RWPE2 (cell line): ENCODE measurements at regions not wholly inside any gene's neighbourhood (a gene's known extent, or its start where the extent isn't known, plus 50 kb on each side); places are given as distances from the start of the nearest gene placed in this dataset.

Experiments used
- ATAC-seq: fragments of 200-7000 bp; cut with Tn5 transposase; 3 replicates; pipeline ENCODE4 v1.9.1; 2021; ENCODE audit warnings: low read depth
- DNase-seq: peaks from one replicate; pipeline ENCODE4 v3.0.0-alpha.2; 2020; ENCODE audit warnings: low spot score
- H3K27ac ChIP-seq: fragments of 450-650 bp; 2 replicates; pipeline ENCODE4 v1.5.1; 2017; ENCODE audit warnings: mild to moderate bottlenecking; ENCODE audit not compliant: poor library complexity, severe bottlenecking
- H3K27me3 ChIP-seq: fragments of 250-450 bp; sonication (Bioruptor Pico); 2 replicates; pipeline ENCODE4 v1.5.1; 2021; ENCODE audit warnings: mild to moderate bottlenecking, moderate library complexity; ENCODE audit not compliant: insufficient read depth, poor library complexity, severe bottlenecking
- H3K36me3 ChIP-seq: fragments of 250-450 bp; sonication (Bioruptor Pico); 2 replicates; pipeline ENCODE4 v1.5.1; 2020; ENCODE audit warnings: low read depth, mild to moderate bottlenecking, moderate library complexity
- H3K4me1 ChIP-seq: fragments of 250-450 bp; sonication (Bioruptor Pico); 2 replicates; pipeline ENCODE4 v1.5.1; 2021; ENCODE audit warnings: mild to moderate bottlenecking, moderate library complexity; ENCODE audit not compliant: insufficient read depth, poor library complexity, severe bottlenecking
- H3K4me3 ChIP-seq: fragments of 250-450 bp; sonication (Bioruptor Pico); 2 replicates; pipeline ENCODE4 v1.5.1; 2021; ENCODE audit warnings: mild to moderate bottlenecking, moderate library complexity; ENCODE audit not compliant: severe bottlenecking
- H3K9me3 ChIP-seq: fragments of 250-450 bp; sonication (Bioruptor Pico); 2 replicates; pipeline ENCODE4 v1.5.1; 2021; ENCODE audit warnings: mild to moderate bottlenecking, moderate library complexity; ENCODE audit not compliant: severe bottlenecking
- TF ChIP-seq, protein P1 (sequence below): fragments of 450-650 bp; IDR thresholded peaks from one replicate; pipeline ENCODE4 v1.5.1; 2017; ENCODE audit warnings: mild to moderate bottlenecking, moderate library complexity; ENCODE audit not compliant: poor library complexity, severe bottlenecking

DNA sequence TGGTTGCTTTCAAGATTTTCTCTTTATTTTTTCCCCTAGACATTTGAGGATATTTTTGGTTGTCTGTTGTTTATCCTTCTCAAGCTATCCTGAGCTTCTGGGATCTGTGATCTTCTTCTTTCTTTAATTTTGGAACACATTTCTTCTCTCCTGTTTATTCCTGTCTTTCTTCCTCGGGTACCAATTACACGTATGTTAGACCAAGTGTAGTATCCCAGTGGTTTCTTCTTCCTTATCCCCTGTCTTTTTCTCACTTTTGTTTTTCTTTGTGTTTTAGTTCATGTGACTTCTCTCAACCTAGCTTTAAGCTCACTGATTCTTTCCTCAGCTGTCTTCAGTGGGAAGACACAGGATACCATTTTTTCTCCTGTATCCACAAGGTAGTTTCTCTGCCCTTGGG, 120.0 kb downstream of the GALR1 start:
- Histone ChIP-seq H3K9me3 (no peaks in the 10 kb centered on the region), H3K27me3 (peaks cover 19% of the 10 kb centered on the region), H3K4me3 (no peak overlapping the region), H3K27ac (no peak overlapping the region), H3K4me1 (no peaks in the 10 kb centered on the region), H3K36me3 (no peaks in the 10 kb centered on the region)
- DNase-seq, result no peak
- TF ChIP-seq, protein P1, sequence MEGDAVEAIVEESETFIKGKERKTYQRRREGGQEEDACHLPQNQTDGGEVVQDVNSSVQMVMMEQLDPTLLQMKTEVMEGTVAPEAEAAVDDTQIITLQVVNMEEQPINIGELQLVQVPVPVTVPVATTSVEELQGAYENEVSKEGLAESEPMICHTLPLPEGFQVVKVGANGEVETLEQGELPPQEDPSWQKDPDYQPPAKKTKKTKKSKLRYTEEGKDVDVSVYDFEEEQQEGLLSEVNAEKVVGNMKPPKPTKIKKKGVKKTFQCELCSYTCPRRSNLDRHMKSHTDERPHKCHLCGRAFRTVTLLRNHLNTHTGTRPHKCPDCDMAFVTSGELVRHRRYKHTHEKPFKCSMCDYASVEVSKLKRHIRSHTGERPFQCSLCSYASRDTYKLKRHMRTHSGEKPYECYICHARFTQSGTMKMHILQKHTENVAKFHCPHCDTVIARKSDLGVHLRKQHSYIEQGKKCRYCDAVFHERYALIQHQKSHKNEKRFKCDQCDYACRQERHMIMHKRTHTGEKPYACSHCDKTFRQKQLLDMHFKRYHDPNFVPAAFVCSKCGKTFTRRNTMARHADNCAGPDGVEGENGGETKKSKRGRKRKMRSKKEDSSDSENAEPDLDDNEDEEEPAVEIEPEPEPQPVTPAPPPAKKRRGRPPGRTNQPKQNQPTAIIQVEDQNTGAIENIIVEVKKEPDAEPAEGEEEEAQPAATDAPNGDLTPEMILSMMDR, result no peak
- no peak for ATAC-seq

DNA sequence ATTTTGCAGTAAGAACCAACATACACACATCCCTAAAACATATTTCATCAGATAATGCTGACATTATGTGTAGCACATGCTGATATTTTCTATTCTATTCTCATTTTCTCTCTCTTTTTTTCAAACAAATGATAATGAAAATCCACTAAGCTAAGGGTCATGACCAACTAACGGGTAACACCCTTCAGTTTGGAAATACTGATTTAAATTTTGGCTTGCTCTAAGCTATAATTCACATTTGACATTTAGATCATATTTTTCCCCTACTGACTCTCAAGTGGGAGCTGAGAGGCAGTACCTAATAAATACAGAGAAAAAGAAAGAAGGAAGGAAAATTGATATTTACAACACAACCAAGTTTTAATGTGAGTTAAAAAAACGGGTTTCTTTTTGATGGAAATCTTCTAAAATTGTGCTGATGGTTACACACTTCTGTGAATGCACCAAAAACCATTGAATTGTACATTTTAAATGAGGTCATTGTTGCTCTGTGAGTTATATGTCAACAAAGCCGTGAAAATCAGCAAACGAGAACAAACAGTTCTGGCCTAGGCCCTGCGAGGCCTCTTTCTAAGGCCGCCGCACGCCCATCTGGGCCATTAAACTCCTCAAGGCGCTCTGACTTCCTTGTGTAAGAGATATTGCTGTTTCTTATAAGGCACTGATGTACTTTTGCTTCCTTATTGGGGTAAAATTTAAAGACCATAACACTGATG, 124.2 kb downstream of the GALR1 start:
- ATAC-seq, result no peak

DNA sequence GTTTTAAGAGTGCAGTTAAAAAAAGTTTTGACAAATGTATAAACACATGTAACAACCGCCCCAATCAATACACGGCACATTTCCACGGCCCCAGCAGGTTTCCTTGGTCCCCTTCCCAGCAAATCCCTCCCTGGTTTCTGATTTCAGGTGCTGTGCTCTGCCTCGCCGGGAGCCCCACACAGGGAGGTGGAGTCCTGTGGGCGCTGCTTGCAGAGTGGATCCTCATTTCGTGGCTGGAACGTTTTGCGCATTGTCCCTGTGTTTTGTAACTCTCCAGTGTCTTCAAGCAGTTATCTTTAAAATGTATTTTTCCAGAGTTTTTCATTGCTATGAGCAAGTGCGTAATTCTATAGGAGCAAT, 124.8 kb downstream of the GALR1 start:
- TF ChIP-seq, protein P1, result no peak
- no peak overlapping the region for H3K4me3 ChIP-seq
- ATAC-seq, result no peak
- H3K9me3 ChIP-seq, result no peaks in the 10 kb centered on the region
- H3K27ac ChIP-seq, result no peak overlapping the region
- no peaks in the 10 kb centered on the region for H3K27me3 ChIP-seq
- no peaks in the 10 kb centered on the region for H3K4me1 ChIP-seq
- no peak for DNase-seq
- no peaks in the 10 kb centered on the region for H3K36me3 ChIP-seq

More for the DNA sequence above, 124.2 kb downstream of the GALR1 start:
- TF ChIP-seq, protein P1, result no peak
- no peak overlapping the region for H3K4me3 ChIP-seq
- H3K36me3 ChIP-seq, result no peaks in the 10 kb centered on the region
- no peak overlapping the region for H3K27ac ChIP-seq
- no peaks in the 10 kb centered on the region for H3K4me1 ChIP-seq
- no peak for DNase-seq
- no peaks in the 10 kb centered on the region for H3K9me3 ChIP-seq
- no peaks in the 10 kb centered on the region for H3K27me3 ChIP-seq

DNA sequence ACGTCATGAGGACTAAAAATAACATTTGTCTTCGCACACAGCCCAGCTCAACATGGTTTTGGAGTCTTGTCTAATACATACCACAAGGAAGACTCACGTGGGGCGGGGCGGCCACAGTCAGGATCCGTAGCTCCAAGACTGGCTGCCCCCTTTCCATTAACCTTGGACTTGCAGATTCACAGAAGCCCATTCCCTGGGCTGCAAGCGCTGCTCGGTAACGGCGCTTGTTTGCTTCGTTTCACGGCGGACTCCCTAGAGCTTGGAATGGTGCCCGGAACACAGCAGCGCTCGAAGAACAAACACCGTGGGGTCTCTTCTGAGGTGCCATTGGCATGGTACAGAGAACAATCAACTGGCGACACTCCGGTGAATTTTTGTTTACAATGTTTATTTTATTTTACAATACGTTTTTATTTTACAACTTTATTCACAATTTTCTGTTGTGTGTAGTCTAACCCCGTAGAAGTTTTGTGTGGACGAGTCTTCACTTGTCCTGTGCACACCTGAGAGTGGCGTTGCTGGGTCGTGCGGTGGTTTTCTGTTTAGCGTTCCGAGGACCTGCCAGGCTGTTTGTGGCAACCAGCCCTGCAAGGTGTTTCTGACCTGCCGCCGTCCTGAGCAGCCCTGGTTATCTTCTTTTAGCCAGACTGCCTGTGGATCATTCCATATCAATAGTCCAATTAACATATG, 126.5 kb downstream of the GALR1 start:
- Histone ChIP-seq H3K4me3 (no peak overlapping the region), H3K27ac (no peak overlapping the region), H3K36me3 (no peaks in the 10 kb centered on the region), H3K4me1 (no peaks in the 10 kb centered on the region), H3K27me3 (no peaks in the 10 kb centered on the region), H3K9me3 (no peaks in the 10 kb centered on the region)
- DNase-seq (no peak), ATAC-seq (peak; percentile 71)
- TF ChIP-seq, protein P1, result no peak

DNA sequence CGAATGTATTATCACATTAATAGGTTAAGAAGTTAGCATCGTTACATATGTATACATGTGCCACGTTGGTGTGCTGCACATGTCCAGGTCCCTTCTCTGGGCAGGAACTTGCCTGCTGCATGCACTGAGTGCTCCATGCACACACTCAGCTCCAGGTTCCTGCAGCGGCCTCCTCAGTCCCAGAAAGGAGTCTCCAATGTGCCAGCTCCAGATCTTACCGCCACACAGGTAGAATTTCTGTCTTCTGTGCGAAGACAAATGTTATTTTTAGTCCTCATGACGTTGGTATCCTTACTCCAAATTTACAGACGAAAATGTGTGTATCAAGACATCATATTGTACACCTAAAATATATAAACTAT, 127.1 kb downstream of the GALR1 start:
- no peaks in the 10 kb centered on the region for H3K36me3 ChIP-seq
- ATAC-seq, result no peak
- TF ChIP-seq, protein P1, result no peak
- DNase-seq, result no peak
- no peaks in the 10 kb centered on the region for H3K27me3 ChIP-seq
- H3K9me3 ChIP-seq, result no peaks in the 10 kb centered on the region
- no peaks in the 10 kb centered on the region for H3K4me1 ChIP-seq
- no peak overlapping the region for H3K27ac ChIP-seq
- H3K4me3 ChIP-seq, result no peak overlapping the region
